VCaP (cell line): ENCODE measurements at regions not wholly inside any gene's neighbourhood (a gene's known extent, or its start where the extent isn't known, plus 50 kb on each side); places are given as distances from the start of the nearest gene placed in this dataset.
"Not testable (repeated sequence)": the region's sequence is repeated elsewhere in the genome, so short reads cannot be mapped to it uniquely, and the experiment has no call there.

Experiments
- H3K27ac ChIP-seq: fragments of 450-650 bp; 2 replicates; pipeline ENCODE4 v1.5.1; 2017
- TF ChIP-seq, protein P1 (sequence below): fragments of 450-650 bp; conservative IDR thresholded peaks from 2 replicates; pipeline ENCODE4 v1.5.1; 2017; ENCODE audit warnings: mild to moderate bottlenecking, moderate library complexity

DNA sequence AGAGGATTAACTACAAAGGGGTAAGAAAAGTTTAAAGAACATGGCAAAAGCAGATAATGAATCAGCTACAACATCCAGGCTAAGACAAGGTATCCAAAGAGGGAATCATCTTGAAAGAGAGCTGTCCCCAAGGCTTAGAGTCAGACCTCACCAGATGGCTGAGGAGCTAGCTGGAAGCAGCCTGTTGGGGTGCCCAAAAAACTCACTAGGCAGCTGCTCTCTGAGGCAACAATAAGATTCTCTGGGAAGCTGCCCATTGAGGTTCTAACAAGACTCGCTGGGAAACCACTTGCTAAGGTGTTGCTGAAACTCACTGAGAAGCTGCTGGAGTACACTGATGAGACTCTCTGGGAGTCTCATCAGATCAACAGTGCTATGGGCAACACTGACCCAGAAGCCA is 185.2 kb downstream of the CETN3 start:
- TF ChIP-seq, protein P1, sequence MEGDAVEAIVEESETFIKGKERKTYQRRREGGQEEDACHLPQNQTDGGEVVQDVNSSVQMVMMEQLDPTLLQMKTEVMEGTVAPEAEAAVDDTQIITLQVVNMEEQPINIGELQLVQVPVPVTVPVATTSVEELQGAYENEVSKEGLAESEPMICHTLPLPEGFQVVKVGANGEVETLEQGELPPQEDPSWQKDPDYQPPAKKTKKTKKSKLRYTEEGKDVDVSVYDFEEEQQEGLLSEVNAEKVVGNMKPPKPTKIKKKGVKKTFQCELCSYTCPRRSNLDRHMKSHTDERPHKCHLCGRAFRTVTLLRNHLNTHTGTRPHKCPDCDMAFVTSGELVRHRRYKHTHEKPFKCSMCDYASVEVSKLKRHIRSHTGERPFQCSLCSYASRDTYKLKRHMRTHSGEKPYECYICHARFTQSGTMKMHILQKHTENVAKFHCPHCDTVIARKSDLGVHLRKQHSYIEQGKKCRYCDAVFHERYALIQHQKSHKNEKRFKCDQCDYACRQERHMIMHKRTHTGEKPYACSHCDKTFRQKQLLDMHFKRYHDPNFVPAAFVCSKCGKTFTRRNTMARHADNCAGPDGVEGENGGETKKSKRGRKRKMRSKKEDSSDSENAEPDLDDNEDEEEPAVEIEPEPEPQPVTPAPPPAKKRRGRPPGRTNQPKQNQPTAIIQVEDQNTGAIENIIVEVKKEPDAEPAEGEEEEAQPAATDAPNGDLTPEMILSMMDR: no peak

DNA sequence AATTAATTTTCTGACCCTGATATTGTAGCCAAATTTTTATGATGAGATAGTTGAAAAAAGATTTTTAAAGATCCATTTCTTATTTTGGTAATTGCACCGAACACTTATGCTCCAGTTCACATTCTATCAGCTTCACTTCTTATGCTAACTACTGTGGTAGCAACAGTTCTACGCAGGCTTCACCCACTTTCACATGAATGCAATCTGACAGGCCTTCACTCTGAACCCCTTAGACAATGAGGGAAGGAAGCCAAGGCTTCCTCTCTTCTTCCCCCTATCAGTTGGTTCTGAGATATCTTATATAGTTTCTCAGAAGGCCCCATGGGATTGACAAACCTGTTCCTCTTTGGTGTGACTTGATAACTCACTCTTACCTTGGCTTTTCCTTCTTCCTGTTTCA is 185.8 kb downstream of the CETN3 start:
- TF ChIP-seq, protein P1: no peak
- no peak overlapping the region for H3K27ac ChIP-seq

More for the DNA sequence above, 185.2 kb downstream of the CETN3 start:
- H3K27ac ChIP-seq: no peak overlapping the region

DNA sequence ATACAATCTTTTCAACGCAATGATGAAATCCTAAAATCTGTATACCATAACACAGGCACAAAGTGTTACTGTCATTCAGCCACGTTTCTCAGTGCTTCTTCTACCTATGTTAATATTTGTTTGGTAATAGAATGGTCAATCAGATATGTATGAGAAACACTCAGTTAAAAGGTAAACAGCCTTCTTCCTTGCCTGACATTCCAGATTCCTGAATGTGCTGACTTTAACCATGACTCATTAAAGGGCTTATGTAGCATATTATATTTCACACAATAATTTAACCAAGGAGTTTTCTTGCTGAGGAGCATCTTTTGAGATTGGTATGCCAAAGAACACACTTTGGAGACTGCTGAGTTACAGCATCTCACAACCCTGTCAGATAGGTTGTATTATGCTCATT is 187.6 kb downstream of the CETN3 start:
- TF ChIP-seq, protein P1: no peak
- no peak overlapping the region for H3K27ac ChIP-seq

DNA sequence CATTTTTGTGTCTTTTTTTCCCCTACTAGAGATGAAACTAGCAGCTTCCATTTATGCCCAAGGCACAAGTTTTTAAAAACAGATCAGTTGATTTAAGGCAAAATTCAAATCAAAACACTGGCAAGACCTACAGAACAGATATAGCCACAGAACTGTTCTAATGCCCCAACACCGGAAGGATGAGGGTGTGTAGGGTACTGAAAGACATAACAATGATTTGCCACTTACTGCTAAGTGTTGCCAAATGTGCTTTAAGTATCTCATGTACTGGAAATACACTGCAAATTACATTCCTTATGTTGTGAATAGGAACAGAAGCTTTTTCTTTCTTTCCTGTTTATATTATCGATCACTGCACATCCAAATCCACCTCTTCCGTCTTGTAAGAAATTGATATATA is 189.0 kb downstream of the CETN3 start:
- TF ChIP-seq, protein P1: no peak
- no peak overlapping the region for H3K27ac ChIP-seq

DNA sequence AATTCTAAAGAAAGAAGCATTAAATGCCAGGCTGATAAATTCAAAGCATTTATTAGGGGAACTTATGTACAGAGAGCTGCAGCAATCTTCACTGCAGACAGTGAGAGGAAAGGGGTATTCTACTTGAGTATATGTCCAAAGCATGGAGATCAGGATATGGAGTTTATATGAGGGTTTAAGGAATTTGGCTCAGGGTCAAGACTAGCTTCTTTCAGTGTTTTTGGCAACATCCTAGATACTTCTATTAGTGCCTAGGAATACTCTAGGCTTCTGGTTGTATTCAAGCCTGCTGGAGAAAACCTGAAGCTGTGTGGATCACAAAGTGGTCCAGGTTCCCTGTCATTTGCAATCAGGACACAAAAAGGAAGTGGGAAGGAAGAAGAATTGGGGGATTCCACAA is 194.6 kb downstream of the CETN3 start:
- TF ChIP-seq, protein P1: no peak
- H3K27ac ChIP-seq: no peak overlapping the region

DNA sequence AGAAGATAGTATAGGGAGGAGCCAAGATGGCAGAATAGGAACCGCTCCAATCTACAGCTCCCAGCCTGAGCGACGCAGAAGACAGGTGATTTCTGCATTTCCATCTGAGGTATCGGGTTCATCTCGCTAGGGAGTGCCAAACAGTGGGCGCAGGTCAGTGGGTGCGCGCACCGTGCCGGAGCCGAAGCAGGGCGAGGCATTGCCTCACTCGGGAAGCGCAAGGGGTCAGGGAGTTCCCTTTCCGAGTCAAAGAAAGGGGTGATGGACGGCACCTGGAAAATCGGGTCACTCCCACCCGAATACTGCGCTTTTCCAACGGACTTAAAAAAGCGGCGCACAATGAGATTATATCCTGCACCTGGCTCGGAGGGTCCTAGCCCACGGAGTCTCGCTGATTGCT is 201.2 kb downstream of the CETN3 start:
- H3K27ac ChIP-seq: not testable (repeated sequence)

DNA sequence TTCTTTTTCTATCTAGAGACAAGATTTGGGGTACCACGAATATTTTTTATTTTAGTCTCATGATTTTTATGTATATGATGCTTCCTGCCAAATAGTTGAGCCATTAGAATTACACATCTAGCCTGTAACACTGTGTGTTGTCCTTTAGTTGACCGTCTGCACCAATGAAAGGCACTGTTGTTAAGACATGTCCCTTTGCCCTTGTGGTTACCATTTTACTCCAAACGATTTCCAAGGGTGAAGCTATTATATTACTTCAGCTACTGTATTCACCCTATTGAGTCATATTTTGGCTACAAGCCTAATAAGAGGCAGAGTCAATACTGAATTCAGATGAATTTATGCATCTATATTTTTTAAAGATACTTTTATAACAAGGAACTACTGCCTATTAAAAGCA is 207.6 kb downstream of the CETN3 start:
- H3K27ac ChIP-seq: no peak overlapping the region

DNA sequence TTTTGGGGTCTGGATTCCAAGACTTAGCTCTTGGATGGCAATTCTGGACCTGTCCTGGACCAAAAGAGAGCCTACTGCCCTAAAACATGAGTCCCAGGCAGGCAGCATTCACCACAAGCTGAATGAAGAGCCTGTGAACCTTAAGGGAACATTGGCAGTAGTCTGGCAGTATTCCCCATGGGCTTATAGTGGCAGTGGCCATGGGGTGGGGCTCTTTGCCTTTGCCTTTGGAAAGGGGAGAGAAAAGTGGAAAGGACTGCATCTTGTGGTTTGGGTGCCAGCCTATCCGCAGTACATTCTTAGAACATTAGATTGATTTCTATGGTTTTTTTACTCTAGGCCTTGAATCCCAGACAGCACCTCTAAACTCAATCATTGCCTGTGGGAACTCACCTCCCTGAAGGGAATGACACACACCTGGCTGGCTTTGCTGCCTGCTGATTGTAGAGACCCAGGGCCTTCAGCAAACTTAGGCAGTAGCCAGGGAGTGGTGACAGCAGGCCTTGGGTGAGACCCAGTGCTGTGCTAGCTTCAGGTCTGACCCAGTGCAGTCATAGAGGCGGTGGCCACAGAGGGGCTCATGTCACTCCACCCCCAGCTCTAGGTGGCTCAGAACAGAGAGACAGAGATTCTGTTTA is 216.3 kb downstream of the CETN3 start:
- TF ChIP-seq, protein P1: no peak
- no peak overlapping the region for H3K27ac ChIP-seq

More for the DNA sequence above, 207.6 kb downstream of the CETN3 start:
- TF ChIP-seq, protein P1: no peak
